HG03280 (cell line): ENCODE measurements at regions not wholly inside any gene's neighbourhood (a gene's known extent, or its start where the extent isn't known, plus 50 kb on each side); places are given as distances from the start of the nearest gene placed in this dataset.
"Not testable (repeated sequence)": the region's sequence is repeated elsewhere in the genome, so short reads cannot be mapped to it uniquely, and the experiment has no call there.

Source experiments
- ATAC-seq: cut with Tn5 transposase; IDR thresholded peaks from one replicate; pipeline ENCODE4 v1.9.1; 2021; ENCODE audit warnings: mild to moderate bottlenecking, moderate library complexity; ENCODE audit not compliant: unreplicated experiment

DNA sequence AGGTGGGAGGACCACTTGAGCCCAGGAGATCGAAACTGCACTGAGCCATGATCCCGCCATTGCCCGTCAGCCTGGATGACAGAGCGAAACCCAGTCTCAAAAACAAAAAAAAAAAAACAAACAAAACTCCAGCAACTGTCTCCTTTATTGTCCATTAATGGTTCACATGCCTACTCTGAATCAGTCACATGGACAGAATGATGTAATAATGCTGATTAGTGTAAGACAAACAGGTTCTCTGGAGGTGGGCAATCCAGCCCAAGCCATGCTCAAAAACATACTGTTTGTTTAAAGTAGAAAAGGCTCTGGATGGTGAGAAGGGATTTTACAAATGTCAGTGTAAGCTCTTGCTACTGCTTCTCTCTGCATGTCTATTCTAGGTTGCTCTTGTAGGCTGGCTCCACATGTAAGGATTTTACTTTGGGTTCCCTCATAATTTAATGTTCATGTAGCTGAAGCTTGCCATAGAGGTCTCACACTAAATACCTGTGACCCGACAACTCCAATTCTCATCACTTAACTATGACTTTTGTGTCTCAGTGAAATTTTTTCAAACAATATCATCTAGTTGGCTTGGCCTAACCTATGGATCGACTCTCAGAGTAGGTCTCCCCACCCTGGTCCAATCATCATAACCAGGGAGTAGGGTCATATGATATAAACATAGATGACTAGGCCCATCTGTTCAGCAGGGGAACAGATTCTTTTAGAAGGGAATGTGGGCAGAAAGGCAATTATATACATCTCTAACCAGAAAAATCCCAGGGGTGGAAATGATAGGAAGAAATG lies 83.9 kb upstream of the SLC39A10 start:
- ATAC-seq = no peak

- ATAC-seq = no peak
Measured at GRCh38 chr2:195570329-195570728, 86.7 kb upstream of the SLC39A10 start.

GRCh38 chr2:195569255-195569654 lies 87.8 kb upstream of the SLC39A10 start:
- no peak for ATAC-seq

- ATAC-seq = not testable (repeated sequence)
Measured at GRCh38 chr2:195564625-195565135, 92.3 kb upstream of the SLC39A10 start.

GRCh38 chr2:195563857-195564512 lies 93.0 kb upstream of the SLC39A10 start:
- ATAC-seq = no peak

DNA sequence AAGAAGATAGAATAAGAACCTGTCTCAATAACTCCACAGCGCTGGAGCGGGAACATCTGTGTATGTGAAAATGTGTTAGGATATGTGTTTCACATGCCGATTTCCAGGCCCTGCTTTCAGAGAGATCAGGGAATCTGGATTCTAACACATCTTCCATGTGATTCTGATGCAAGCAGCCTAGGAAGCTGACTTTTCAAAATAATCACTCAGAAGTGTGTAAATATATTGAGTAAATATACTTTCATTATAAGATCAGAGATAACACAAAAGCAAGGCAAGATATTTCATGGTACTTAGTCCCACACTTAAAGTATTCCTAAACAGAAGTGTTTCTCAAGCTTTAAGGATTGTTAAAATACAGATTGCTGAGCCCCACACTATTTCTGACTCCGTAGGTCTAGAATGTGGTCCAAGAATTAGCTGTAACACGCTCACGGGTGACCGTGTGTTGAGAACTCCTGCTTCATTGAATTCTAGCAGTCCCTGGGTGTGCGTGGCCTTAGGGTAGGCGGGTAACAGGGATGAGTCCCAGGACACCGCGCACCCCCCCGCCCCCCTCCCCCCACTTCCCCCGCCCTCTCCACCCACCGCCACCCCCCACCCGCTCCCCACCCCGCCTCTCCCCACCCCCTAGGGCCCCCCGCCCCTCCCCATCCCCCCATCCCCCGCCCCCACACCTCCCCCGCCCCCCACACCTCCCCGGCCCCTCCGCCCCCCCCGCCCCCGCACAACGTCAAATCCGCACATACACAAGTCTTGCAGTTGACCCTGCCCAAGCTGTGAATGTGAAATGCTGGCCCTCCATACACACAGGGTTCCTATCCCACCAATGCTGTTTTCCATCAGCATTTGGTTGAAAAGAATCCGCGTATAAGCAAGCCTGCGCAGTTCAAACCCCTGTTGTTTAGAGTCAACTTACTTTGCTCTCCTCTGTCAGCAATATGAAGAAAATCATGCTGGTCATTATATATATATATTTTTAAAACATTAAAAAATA lies 94.2 kb upstream of the SLC39A10 start:
- no peak for ATAC-seq

GRCh38 chr2:195561116-195561921 lies 95.7 kb upstream of the SLC39A10 start:
- ATAC-seq = peak; percentile 44

DNA sequence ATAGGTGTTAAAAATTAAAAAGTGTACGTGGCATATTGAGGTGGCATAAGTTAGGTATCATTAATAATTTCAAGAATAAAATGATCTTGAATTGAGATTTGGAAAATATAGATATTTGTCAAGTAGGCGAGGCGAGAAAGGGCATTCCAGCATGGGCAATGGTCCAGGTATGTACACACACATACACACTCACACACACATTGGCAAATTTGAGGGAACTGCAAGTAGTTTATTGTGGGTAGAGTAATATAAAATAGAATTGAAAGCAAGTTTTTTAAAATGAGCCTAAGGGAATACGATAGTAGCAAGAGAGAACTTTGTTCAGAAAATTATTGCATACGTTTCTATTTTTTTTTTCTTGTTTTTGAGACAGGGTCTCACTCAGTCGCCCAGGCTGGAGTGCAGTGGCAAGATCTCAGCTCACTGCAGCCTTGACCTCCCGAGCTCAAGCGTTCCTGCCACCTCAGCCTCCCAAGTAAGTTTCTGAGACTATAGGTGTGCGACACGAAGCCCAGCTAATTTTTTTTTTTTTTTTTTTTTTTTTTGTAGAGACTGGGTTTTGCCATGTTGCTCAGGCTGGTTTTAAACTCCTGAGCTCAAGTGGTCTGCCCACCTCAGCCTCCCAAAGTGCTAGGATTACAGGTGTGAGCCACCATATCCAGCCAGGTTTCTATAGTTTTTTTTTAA lies 96.7 kb upstream of the SLC39A10 start:
- ATAC-seq = no peak

DNA sequence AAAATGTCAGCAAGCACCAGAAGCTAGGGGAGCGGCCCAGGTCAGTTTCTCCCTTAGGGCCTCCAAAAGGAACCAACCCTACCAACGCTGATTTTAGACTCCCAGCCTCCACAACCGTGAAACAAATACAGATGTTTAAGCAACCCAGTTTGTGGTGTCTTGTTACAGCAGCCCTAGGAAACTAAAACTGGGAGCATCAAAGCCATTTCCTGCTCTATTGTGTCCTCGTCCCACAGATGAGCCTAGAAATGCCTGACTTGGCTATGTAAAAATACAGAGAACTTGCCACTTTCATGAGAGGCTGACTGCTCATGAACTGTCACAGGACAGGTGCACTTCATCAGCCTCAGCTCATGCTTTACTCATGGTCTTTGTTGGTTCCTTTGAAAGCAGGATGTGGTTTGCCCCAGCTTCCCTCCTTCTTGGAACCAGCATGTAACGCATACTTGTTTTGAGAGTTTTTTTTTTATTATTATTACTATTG lies 97.6 kb upstream of the SLC39A10 start:
- ATAC-seq = peak; percentile 79

DNA sequence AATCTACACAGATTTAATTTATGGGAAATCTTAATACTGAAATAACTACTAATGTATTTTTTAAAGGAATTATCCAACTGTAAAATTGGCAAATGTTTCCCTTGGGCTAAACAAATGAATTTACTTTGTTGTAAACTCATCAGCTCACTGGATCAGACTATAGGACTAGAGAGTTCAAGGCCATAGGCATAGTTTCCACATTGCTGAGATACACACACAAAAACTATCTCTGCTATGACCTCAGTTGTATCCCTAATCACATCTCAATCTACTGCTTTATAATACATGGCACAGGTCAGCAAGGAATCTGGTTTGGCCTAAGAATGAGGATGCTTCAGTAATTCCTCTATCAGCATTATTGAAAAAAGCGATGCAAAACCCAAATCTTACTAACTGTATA lies 101.1 kb upstream of the SLC39A10 start:
- ATAC-seq = no peak

GRCh38 chr2:195552581-195552980 lies 104.4 kb upstream of the SLC39A10 start:
- no peak for ATAC-seq

DNA sequence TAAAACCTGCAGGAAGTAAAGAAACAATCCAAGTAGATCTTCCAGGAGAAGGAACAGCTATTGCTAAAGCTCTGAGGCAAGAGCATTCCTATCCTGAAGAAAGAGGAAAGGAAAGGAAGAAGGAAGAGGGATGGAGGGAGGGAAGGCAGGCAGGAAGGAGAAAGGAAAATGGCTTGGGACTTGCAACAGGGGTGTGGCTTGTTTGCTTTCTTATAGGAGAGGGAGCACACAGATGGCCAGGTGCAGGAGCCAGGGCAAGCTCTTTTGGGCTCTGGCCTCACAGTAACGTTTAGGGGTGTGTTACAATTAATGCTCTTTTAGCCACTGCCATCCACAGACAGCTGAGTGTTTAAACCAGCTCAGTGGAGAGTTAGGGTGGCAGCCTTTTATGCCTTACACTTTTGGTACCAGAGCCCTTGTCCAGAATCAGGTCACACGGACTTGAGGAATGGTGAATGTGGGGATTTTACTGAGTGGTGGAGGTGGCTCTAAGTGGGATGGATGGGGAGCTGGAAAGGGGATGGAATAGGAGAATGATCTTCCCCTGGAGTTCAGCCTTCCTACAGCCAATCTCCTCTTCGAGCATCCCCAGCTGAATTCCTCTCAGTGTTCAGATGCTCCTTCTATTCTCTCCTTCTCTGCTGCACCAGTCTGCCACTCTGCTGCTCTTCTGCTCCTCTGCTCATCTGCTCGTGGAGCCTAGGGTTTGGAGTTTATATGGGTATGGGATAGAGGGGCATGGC lies 108.7 kb upstream of the SLC39A10 start:
- ATAC-seq = no peak

DNA sequence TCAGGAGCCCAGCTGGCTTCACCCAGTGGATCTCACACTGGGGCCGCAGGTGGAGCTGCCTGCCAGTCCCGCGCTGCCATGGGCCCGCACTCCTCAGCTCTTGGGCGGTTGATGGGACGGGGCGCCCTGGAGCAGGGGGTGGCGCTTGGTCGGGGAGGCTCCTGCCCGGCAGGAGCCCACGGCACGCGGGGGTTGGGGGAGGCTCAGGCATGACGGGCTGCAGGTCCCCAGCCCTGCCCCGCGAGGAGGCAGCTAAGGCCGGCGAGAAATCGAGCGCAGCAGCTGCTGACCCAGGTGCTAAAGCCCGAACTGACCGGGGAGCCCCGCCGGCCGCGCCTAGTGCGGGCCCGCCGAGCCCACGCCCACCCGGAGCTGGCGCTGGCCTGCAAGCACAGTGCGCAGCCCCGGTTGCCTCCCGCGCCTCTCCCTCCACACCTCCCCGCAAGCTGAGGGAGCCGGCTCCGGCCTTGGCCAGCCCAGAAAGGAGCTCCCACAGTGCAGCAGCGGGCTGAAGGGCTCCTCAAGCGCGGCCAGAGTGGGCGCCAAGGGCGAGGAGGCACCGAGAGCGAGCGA lies 109.7 kb upstream of the SLC39A10 start:
- not testable (repeated sequence) for ATAC-seq

DNA sequence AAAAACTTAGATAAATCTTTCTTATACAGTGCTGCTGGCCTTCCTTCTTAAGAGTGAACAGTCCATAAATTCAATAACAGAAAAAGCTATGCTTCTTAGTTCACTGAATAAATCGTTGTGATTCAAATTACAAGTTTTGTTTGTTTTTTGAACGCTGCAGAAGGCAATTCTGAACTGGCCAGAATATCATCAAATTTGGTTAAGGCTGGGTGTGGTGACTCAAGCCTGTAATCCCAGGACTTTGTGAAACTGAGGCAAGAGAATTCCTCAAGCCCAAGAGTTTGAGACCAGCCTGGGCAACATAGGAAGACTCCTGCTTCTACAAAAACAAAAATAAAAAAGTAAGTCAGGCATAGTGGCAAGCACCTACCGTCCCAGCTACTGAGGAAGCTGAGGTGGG lies 111.2 kb upstream of the SLC39A10 start:
- no peak for ATAC-seq

DNA sequence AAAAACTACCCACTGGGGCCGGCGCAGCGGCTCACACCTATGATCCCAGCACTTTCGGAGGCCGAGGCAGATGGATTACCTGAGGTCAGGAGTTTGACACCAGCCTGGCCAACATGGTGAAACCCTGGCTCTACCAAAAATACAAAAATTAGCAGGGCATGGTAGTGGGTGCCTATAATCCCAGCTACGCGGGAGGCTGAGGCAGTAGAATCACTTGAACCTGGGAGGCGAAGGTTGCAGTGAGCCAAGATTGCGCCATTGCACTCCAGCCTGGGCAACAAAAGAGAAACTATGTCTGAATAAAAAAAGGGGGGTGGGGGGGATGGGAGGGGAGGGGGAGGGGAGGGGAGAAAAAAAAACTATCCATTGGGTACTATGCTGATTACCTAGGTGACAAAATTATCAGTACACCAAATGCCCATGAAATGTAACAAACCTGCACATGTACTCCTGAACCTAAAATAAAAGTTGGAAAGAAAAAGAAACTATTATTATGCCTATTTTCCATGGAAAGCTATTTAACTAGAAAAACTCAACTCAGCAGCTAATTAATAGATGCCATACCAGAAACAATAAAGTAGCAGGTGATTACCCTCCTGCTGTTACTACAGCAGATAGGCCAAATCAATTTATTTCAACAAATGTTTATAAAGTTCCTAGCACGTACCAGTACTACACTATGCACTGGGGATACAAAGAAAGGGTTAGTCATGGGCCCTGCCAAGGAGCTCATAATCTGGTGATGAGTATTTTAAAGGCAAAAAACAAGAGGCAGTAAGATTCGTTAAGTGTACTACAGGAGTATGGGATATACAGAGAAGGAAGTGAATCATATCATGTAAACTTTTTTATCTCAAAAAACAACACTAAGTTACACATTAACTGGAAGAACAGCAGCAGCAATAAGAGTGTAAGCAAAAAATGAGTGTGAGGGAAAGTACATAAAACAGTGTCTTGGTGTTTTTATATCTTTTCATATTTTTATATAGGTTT lies 112.8 kb upstream of the SLC39A10 start:
- peak; percentile 71 for ATAC-seq

DNA sequence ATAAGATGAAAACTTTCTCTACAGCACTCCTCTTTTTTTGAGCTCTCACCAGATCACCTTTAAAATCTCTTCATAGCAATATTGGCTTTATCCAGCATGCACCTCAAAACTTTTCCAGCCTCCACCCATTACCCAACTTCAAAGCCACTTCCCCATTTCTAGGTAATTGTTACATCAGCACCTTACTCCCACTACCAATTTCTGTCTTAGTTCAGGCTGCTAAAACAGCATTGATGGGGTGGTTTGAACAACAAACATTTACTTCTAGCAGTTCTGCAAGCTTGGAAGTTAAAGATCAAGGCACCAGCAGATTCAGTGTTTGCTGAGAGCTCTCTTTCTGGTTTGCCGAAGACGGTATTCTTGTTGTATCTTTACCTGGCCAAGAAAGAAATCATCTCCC lies 114.0 kb upstream of the SLC39A10 start:
- no peak for ATAC-seq

- ATAC-seq = no peak
Measured at GRCh38 chr2:195542067-195542466, 115.0 kb upstream of the SLC39A10 start.
